HG03175 (cell line): ENCODE measurements at regions not wholly inside any gene's neighbourhood (a gene's known extent, or its start where the extent isn't known, plus 50 kb on each side); places are given as distances from the start of the nearest gene placed in this dataset.

Experiments
- ATAC-seq: cut with Tn5 transposase; IDR thresholded peaks from one replicate; pipeline ENCODE4 v1.9.1; 2021; ENCODE audit warnings: mild to moderate bottlenecking, moderate library complexity; ENCODE audit not compliant: unreplicated experiment

GRCh38 chr1:80059940-80060339 lies 1053.4 kb upstream of the ADGRL4 start:
- ATAC-seq: no peak

GRCh38 chr1:80056179-80056578 lies 1049.6 kb upstream of the ADGRL4 start:
- no peak for ATAC-seq

DNA sequence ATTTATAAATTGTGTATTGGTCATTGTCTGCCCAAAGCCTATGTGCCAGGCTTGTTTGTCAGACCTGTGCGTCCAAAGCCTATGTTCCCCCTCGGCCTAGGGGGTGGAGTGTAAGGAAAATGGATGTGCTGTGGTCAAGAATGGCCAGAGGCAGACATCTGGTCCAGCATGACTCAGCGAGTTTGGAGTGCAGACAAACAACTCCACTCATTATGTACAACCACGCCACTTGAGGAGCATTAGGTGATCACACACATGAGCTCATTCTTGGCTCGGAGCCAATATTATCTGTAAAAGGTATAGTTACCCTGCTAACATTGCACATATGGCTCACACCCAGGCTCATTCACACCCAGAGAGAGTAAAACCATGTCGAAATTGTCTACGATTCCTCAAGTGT lies 1047.6 kb upstream of the ADGRL4 start:
- no peak for ATAC-seq

- ATAC-seq: no peak
Measured at GRCh38 chr1:80053613-80054012, 1047.1 kb upstream of the ADGRL4 start.

DNA sequence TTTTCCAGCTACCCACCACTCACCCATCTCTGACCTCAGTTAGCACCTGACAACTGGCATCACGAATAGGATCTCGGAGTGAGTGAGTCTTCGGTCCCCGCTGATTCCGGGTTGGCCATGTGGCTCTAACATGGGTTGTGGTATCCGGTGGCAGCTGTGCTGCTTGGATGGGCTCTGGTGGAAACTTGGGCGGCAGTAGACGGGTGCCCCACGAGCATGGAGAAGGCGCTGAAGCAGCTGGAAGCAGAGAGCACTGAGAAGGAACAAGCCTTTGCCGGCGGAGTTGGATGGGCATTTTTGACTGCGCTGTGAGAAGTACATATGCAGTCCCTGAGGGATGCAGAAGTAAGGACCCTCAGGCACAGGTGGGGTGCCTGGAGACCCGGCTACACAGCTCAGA lies 1044.0 kb upstream of the ADGRL4 start:
- ATAC-seq: no peak

DNA sequence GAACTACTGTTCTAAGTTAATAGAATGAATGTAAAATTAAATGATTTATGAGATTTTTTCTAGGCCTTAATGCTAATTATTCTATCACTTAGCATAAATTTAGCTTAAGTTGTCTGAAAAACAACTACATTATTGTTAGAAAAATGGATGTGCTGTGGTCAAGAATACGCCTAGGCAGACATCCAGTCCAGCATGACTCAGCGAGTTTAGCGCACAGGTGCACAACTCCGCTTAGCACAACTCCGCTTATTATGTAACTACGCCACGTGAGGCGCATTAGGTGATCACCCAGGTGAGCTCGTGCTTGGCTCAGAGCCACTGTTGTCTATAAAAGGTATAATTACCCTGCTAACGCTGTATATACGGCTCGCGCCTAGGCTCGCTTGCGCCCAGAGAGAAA lies 1043.6 kb upstream of the ADGRL4 start:
- no peak for ATAC-seq

DNA sequence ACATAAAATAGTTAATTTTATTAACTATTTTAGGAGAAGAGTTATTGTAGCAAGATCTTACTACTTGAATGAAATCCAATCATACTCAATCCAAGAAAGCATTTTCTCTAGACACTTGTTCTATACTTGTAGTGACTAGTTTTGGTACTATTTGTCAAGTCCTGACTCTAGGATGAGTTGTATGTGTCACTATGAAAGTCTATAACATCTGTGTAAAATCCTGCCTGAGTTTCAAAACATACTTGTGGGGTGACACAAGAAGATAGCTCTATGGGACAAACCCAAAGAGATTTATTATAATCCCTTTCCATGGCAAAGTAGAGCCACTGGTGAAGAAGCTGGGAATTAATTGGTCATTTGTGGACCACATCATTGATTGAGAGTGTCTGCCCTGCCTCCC lies 1042.2 kb upstream of the ADGRL4 start:
- no peak for ATAC-seq

GRCh38 chr1:80047791-80048190 lies 1041.3 kb upstream of the ADGRL4 start:
- ATAC-seq: no peak

DNA sequence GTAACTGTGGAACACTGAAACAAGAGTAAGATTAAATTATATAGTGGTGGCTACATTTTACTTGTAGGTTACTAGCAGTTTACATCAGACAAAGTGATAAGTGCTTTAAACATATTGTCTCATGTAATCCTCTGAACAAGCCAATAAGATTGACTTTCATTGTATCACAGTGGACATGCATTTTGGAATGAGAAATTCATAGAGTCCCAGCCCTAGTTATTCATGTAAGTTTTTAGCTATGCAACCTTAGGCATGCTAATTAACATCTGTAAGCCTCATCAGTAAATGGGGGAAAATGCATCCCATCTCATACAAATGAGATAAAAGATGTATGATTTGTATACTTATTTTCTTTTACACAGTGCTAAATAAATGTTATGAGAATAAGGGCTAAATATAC lies 1038.1 kb upstream of the ADGRL4 start:
- no peak for ATAC-seq

GRCh38 chr1:80036690-80037432 lies 1030.3 kb upstream of the ADGRL4 start:
- no peak for ATAC-seq

GRCh38 chr1:80023358-80023757 lies 1016.8 kb upstream of the ADGRL4 start:
- no peak for ATAC-seq

- no peak for ATAC-seq
Measured at GRCh38 chr1:80021891-80022290, 1015.4 kb upstream of the ADGRL4 start.

DNA sequence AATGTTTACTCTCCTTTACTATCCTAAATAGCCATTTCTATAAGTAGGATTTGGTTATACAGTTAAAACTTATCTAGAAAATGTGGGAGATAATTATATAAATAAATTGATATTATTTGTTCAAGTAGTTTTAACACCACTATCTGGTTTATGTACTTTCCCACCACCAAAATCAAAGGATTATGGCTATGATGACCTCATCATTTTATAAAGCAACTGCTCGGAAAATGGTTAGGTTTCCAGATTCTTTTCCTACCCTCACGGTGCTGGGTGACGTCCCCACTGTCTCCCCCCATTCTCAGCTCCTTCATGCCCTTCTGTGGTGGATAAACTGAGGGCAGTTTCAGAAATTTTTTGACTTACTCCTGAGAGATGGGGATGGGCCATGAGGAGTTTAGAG lies 1011.8 kb upstream of the ADGRL4 start:
- no peak for ATAC-seq

DNA sequence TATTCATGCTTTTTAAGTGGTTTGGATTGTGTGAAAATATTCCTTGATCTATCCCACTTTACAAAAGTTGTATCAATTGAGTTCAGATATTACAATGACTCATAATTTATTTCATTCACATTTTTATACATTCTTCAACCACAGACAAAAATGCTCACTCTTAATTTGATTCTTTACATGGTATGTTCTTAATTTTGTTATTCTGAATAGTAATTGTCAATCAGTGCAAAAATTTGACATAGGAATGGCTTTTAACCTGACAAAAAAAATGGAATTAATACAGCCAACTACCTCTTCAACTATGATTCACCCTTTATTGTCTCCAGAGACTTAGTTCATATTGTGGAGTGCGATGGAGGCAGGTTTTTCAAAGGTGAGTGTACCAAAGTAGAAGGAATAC lies 1002.4 kb upstream of the ADGRL4 start:
- no peak for ATAC-seq

DNA sequence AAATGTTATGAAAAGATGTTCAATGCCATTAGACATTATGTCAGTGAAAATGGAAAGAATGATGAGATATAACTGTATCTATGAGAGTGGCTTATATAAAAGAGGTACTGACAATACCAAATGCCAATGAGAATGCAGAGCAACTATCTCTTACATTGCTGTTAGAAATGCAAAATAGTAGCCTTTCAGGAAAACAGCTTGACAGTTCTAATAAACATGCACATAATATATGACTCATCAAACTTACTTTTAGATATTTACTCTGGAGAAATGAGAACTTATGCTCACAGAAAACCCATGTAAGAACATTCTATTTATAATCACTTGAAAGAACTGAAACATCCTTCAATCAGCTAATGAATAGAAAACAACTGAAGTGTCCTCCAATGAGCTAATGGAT lies 996.7 kb upstream of the ADGRL4 start:
- ATAC-seq: no peak

- ATAC-seq: no peak
Measured at GRCh38 chr1:79988401-79988800, 981.9 kb upstream of the ADGRL4 start.

DNA sequence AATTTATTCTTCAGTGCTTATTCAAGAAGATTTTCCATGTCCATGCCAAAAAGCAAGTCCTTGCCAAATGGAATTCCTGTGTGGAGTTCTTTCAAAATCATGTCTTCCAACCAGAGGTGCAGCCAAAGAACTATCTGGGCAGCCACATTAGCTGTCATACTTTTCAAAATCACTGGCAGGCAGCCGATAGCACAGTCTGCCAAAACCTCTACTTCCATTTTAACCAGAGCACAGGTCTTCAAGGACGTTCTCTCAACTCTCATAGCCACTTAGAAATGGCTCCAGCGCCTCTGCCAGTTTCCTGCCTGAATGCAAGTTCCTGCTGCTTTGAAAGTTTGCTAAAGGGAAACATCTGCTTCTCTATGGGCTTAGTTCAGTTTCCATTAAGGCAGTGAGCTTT lies 975.7 kb upstream of the ADGRL4 start:
- ATAC-seq: no peak

GRCh38 chr1:79981481-79981880 lies 975.0 kb upstream of the ADGRL4 start:
- no peak for ATAC-seq

- ATAC-seq: no peak
Measured at GRCh38 chr1:79979346-79979745, 972.8 kb upstream of the ADGRL4 start.

GRCh38 chr1:79976287-79976686 lies 969.8 kb upstream of the ADGRL4 start:
- no peak for ATAC-seq

- ATAC-seq: no peak
Measured at GRCh38 chr1:79974659-79975058, 968.1 kb upstream of the ADGRL4 start.

- ATAC-seq: no peak
Measured at GRCh38 chr1:79969886-79970285, 963.4 kb upstream of the ADGRL4 start.

DNA sequence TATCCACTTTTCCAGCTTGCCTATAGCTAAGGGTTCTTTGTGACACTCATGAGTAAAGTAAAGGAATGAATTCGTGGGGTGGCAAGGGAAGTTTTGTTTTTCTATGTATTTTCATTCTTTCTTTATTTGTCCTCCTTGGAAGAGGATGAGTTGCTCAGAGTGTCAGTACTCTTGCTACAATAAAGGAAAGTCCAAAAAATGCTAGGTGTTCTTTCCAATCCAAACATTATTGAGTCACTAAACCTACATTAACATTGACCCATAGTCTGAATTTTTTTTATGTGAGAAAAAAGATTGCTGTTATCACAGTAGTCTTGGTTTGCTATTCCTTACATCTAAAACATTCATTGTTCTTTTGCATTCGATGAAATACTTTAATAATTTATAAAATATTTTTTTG lies 959.9 kb upstream of the ADGRL4 start:
- no peak for ATAC-seq
